GM18505 (cell line): ENCODE measurements at regions not wholly inside any gene's neighbourhood (a gene's known extent, or its start where the extent isn't known, plus 50 kb on each side); places are given as distances from the start of the nearest gene placed in this dataset.
"Not testable (repeated sequence)": the region's sequence is repeated elsewhere in the genome, so short reads cannot be mapped to it uniquely, and the experiment has no call there.

Source experiments
- ATAC-seq: cut with Tn5 transposase; IDR thresholded peaks from one replicate; pipeline ENCODE4 v1.9.1; 2021; ENCODE audit not compliant: unreplicated experiment
- POLR2A ChIP-seq: IDR thresholded peaks from 4 replicates; pipeline ENCODE4 v1.6.1; 2011; ENCODE audit warnings: borderline replicate concordance; ENCODE audit not compliant: insufficient read depth, insufficient read length; ENCODE audit errors: extremely low read depth

DNA sequence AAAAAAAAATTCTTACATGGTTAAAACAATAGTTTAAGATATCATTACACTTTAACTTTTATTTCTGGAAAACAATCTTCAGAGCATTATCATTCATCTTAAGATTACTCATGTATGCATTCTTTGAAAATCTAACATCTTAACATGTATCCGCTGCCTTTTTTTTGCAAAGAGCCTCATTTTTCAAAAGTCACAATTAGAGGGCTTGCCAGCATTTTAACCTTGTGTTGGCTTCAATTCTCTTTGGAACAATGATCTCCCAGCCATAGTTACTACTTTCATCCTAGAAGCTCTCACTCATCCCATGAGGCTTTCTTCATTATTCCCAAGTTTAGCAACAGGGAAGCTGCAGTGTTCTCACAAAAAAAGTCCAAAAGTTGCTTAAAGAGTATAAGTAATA lies 330.8 kb downstream of the BCKDHB start:
- no peak for TF ChIP-seq POLR2A
- ATAC-seq: no peak

DNA sequence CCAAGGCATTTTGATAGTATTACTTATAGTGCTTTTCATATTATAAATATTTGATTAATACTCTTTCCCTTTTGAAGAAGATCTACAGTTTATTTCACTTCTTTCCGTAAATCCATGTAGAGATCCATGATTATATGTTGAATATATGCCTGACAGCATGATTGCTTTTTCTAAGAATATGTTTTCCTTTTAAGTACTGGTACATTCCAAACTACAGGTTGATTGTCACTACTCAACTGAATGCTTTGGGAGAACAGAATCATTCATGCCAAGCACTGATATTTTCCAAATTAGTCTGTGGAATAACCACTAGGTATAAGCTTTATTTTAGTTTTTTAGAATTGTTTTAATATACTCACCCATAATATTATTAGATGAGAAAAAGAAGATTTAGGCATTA lies 330.2 kb downstream of the BCKDHB start:
- no peak for ATAC-seq

DNA sequence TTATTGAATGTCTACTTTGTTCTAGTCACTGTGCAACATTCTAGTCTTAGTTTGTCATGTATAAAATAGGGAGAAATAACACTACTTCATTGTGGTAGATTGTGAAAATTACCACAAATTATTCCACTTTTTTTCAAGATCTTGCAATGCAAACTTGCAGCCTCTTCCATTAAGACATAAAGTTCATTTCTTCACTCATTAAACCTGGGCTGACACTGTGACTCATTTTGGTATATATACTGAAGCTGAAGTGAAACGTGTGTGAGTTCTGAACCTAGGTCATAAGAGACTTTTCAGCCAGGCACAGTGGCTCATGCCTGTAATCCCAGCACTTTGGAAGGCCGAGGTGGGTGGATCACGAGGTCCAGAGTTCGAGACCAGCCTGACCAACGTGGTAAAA lies 329.0 kb downstream of the BCKDHB start:
- no peak for TF ChIP-seq POLR2A
- no peak for ATAC-seq

More for the DNA sequence above, 330.2 kb downstream of the BCKDHB start:
- TF ChIP-seq POLR2A: no peak

DNA sequence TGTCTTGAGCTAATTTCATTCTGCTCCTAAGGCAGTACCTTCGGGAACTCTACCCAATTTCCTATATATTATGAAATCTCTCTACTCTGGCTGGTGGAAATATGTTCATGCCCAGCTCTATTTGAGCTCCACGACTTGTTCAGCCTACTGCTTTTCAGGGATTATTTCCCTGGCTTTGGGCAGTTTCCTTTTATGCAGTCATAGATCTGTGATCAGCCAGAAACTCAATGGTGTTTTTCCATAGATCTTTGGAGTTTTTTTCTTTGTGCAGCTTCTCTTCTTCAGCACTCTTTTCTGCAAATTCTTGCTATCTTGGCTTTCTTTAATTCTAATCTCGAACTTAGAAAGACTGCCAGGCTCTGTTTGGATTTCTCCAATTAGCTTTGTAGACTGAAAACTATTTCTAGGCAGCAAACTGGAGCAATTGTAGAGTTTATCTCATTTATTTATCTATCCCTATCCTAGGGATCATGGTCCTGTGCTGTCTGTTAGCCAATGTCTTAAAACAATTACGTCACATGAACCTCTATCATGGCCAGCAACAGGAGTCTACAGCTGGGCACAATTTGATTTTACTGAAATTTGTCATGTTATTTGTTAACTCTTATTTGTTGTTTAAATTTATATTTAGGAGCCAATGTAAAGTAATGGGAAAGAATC lies 328.4 kb downstream of the BCKDHB start:
- no peak for ATAC-seq
- TF ChIP-seq POLR2A: no peak

DNA sequence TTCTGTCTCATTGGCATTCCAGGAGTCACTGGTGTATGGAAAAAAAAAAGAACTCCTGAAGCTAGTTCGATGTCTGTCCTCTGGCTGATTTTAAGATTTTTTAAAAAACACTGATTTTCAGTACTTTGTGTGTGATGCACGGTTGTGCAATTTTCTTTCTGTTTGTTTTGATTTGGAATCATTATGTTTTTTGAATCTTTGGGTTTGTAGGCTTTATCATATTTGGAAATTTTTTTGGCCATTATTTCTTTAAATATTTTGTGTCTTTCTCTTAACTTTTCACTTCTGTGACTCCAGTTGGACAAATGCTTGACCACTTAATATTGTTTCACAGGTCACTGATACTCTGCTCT lies 327.2 kb downstream of the BCKDHB start:
- no peak for ATAC-seq
- TF ChIP-seq POLR2A: no peak

DNA sequence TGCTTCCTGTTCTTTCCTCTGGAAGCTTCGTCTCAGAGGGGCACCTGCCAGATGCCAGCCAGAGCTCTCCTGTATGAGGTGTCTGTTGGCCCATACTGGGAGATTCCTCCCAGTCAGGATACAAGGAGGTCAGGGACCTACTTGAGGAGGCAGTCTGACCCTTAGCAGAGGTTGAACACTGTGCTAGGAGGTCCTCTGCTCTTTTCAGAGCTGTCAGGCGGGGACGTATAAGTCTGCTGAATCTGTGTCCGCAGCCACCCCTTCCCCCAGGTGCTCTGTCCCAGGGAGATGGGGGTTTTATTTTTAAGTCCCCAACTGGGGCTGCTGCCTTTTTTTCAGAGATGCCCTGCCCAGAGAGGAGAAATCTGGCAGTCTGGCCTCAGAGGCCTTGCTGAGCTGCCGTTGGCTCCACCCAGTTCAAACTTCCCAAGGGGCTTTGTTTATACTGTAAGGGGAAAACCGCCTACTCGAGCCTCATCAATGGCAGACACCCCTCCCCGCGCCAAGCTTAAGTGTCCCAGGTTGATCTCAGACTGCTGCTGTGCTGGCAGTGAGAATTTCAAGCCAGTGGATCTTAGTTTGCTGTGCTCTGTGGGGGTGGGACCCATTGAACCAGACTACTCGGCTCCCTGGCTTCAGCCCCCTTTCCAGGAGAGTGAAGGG lies 326.7 kb downstream of the BCKDHB start:
- no peak for TF ChIP-seq POLR2A
- ATAC-seq: no peak

DNA sequence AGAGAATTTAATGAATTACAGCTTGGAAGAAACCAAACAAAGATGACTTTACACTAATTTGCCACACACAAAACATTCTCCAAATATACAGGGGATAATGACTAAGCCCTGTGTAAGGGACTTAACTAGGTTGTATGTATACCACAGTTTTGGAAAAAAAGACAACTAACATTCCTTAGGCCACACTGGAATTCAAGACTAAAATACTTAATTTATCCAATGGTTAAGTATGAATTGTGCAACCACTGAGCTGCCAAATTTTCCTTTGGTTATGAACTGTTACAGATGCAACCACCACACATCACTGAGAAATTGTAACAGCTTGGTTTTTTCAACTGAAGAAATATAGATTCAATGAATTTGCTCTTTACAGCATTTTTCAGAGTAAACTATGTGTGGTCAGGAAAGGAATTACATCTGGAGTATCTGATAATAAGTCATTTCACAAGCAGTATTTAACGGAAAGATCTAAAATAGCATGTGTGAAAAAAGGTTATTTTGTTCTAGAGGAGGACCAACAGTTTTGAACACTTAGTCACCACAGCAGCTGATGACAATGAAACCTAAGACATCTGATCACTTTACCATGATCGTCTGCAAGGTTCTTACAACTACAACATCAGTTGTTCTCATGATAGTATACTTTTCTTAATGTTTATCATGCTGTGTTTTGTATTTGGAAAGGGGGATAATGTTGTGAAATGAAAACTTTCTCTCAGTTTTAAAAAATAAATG lies 318.8 kb downstream of the BCKDHB start:
- no peak for ATAC-seq
- no peak for TF ChIP-seq POLR2A

DNA sequence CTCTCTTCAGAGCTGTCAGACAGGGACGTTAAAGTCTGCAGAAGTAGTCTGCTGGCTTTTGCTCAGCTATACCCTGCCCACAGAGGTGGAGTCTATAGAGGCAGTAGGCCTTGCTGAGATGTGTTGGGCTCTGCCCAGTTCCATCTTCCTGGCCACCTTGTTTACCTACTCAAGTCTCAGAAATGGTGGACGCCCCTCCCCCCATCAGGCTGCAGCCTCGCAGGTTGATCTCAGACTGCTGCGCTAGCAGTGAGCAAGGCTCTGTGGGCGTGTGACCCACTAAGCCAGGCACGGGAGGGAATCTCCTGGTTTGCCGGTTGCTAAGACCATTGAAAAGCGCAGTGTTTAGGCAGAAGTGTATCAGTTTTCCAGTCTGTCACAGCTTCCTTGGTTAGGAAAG lies 305.0 kb downstream of the BCKDHB start:
- ATAC-seq: no peak
- TF ChIP-seq POLR2A: no peak

DNA sequence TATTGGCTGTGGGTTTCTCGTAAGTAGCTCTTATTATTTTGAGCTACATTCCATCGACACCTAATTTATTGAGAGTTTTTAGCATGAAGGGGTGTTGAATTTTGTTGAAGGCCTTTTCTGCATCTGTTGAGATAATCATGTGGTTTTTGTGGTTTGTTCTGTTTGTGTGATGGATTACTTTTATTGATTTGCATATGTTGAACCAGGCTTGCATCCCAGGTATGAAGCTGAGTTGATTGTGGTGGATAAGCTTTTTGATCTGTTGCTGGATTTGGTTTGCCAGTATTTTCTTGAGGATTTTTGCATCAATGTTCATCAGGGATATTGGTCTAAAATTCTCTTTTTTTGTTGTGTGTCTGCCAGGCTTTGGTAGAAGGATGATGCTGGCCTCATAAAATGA lies 301.5 kb downstream of the BCKDHB start:
- not testable (repeated sequence) for ATAC-seq

DNA sequence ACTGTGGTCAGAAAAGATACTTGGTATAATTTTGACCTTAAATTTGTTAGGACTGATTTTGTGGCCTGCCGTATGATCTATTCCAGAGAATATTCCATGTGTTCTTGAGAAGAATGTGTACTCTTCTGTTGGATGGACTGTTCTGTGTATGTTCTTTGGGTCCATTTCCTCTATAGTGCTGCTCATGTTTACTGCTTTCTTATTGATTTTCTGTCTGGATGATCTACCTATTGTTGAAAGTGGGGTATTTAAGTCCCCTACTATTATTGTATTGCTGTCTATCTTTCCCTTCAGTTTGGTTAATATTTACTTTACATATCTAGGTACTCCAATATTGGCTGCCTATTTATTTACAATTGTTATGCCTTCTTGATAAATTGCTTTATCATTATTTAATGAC lies 298.4 kb downstream of the BCKDHB start:
- TF ChIP-seq POLR2A: no peak
- ATAC-seq: no peak

DNA sequence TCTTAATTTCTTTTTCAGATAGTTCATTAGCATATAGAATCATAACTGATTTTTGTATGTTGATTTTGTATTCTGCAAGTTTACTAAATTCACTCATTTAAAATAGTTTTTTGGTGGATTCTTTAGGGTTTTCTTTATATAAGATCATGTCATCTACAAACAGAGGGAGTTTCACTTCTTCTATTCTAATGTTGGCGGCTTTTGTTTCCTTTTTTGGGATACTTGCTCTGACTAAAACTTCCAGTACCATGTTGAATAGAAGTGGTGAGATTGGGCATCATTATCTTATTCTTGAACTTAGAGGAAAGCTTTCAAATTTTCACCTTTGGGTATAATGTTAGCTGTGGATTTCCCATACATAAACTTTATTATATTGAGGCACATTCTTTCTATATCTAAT lies 296.9 kb downstream of the BCKDHB start:
- peak; percentile 80 for ATAC-seq
- no peak for TF ChIP-seq POLR2A

DNA sequence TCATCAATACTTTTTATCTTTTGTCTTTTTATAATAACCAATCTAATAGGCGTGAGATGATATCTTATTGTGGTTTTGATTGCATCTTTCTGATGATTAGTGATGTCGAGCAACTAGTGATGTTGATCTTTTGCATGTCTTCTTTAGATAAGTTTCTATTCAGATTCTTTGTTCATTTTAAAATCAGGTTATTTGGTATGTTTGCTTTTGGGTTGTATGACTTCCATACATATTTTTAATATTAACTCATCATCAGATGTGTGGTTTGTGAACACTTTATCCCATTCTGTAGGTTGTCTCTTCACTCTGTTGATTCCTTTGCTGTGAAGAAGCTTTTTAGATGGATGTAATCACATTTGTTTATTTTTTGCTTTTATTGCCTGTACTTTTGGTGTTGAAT lies 295.8 kb downstream of the BCKDHB start:
- no peak for ATAC-seq
- no peak for TF ChIP-seq POLR2A
